Panc1 (cell line): ENCODE measurements at regions not wholly inside any gene's neighbourhood (a gene's known extent, or its start where the extent isn't known, plus 50 kb on each side); places are given as distances from the start of the nearest gene placed in this dataset.

ENCODE experiments used
- ATAC-seq: fragments of 200-7000 bp; cut with Tn5 transposase; 2 replicates; pipeline ENCODE4 v1.9.1; 2020; ENCODE audit warnings: mild to moderate bottlenecking, moderate library complexity
- BruUV-seq: library from RNA; stranded (reverse); fragments of 400-500 nt; replicated peaks from 2 replicates; lab custom pipeline; 2021; lab: Mats Ljungman, UMichigan
- CTCF ChIA-PET: fragments of 300-600 bp; sonication (Branson Sonifier 250); formaldehyde crosslinking; loops from one replicate; lab custom pipeline; 2022; ENCODE audit warnings: antibody characterized with exemption; lab: Charles Lee
- POLR2A ChIA-PET: fragments of 300-600 bp; sonication (Branson Sonifier 250); formaldehyde crosslinking; loops from one replicate; lab custom pipeline; 2022; ENCODE audit warnings: antibody characterized with exemption; lab: Charles Lee
- DNase-seq: peaks from one replicate; pipeline ENCODE4 v3.0.0-alpha.2; 2010; ENCODE audit warnings: low read depth, low spot score
- H3K27ac ChIP-seq: 2 replicates; pipeline ENCODE4 v1.5.1; 2011; ENCODE audit warnings: mild to moderate bottlenecking, low read length, inconsistent platforms
- H3K27me3 ChIP-seq: fragments of 200-500 bp; sonication (Bioruptor generic); 2 replicates; pipeline ENCODE4 v1.6.0; 2014; ENCODE audit warnings: low read length, inconsistent platforms; ENCODE audit not compliant: control insufficient read depth, insufficient read depth
- H3K36me3 ChIP-seq: fragments of 200-500 bp; sonication (Bioruptor generic); 2 replicates; pipeline ENCODE4 v1.5.1; 2014; ENCODE audit warnings: inconsistent platforms, mild to moderate bottlenecking, low read length, moderate library complexity; ENCODE audit not compliant: control insufficient read depth, insufficient read depth
- H3K4me1 ChIP-seq: 2 replicates; pipeline ENCODE4 v1.5.1; 2011; ENCODE audit warnings: inconsistent platforms, mild to moderate bottlenecking, low read length, moderate library complexity; ENCODE audit not compliant: control insufficient read depth, insufficient read depth
- H3K4me3 ChIP-seq, 2 experiments: 2 replicates each; pipeline ENCODE4 v1.5.1; 2011 to 2012; ENCODE audit warnings: low read depth in 2 of 2, low read length in 2 of 2, mild to moderate bottlenecking in 2 of 2, inconsistent platforms in 1 of 2, moderate library complexity in 1 of 2
- H3K9me3 ChIP-seq: fragments of 200-500 bp; sonication (Bioruptor generic); 2 replicates; pipeline ENCODE4 v1.5.1; 2014; ENCODE audit warnings: low read depth, mild to moderate bottlenecking, inconsistent platforms, low read length, moderate library complexity; ENCODE audit not compliant: control insufficient read depth, insufficient read depth
- CTCF ChIP-seq: fragments of 450-650 bp; IDR thresholded peaks from 2 replicates; pipeline ENCODE4 v1.5.1; 2017; ENCODE audit warnings: mild to moderate bottlenecking
- POLR2AphosphoS5 ChIP-seq: IDR thresholded peaks from 2 replicates; pipeline ENCODE4 v1.6.1; 2012; ENCODE audit warnings: mild to moderate bottlenecking, low read depth, low read length, moderate library complexity
- REST ChIP-seq, 2 experiments: IDR thresholded peaks; 2 replicates each; pipeline ENCODE4 v1.6.1; 2011 to 2012; ENCODE audit warnings: low read depth in 2 of 2, control low read depth in 1 of 2, low read length in 1 of 2, mild to moderate bottlenecking in 1 of 2, moderate library complexity in 1 of 2; ENCODE audit not compliant: insufficient read depth in 1 of 2
- SIN3A ChIP-seq: IDR thresholded peaks from 2 replicates; pipeline ENCODE4 v1.6.1; 2012; ENCODE audit warnings: low read depth, mild to moderate bottlenecking, low read length, moderate library complexity, borderline replicate concordance; ENCODE audit not compliant: insufficient read depth
- TCF7L2 ChIP-seq: IDR thresholded peaks from 2 replicates; pipeline ENCODE4 v1.6.1; 2011; ENCODE audit warnings: mild to moderate bottlenecking, low read depth, low read length, inconsistent platforms
- in situ Hi-C: cut with HindIII; loops from 2 replicates; pipeline ENCODE4 v1.10.0; 2016; ENCODE audit warnings: low sequenced_read_pairs, low pct_unique_long_range_greater_than_20kb
- intact Hi-C: fragments of 100-400 bp; cut with micrococcal nuclease; formaldehyde crosslinking; loops from one replicate; pipeline ENCODE4 v1.10.0; 2022; ENCODE audit not compliant: unreplicated experiment

- CTCF ChIA-PET = no interaction called here
- intact Hi-C loops = no loop called here
- no peak overlapping the region for H3K27ac ChIP-seq
- TF ChIP-seq REST (IDR thresholded peaks at IDR 0.05; ENCODE audit: insufficient read depth in 1 of 2, low read depth in 2 of 2, low read length in 1 of 2) = no peak
- no peak for TF ChIP-seq SIN3A
- no peak for TF ChIP-seq CTCF
- TF ChIP-seq TCF7L2 = no peak
- TF ChIP-seq POLR2AphosphoS5 = no peak
- H3K4me1 ChIP-seq = no peaks in the 10 kb centered on the region
- no peak overlapping the region for H3K4me3 ChIP-seq
- no peak for ATAC-seq
- no TSS peak for BruUV-seq
- POLR2A ChIA-PET = no interaction called here
- no peaks in the 10 kb centered on the region for H3K27me3 ChIP-seq
- in situ Hi-C loops = no loop called here
- no peaks in the 10 kb centered on the region for H3K36me3 ChIP-seq
- H3K9me3 ChIP-seq = no peaks in the 10 kb centered on the region
- no peak for DNase-seq
These were observed 466.0 kb upstream of the NR2F2 start for GRCh38 chr15:95864467-95864886.

- no peak for DNase-seq
These were observed 465.2 kb upstream of the NR2F2 start for GRCh38 chr15:95865330-95865739.

More at GRCh38 chr15:95865330-95865739, 465.2 kb upstream of the NR2F2 start:
- Histone ChIP-seq H3K9me3 (no peaks in the 10 kb centered on the region), H3K36me3 (no peaks in the 10 kb centered on the region), H3K4me1 (no peaks in the 10 kb centered on the region), H3K27ac (no peak overlapping the region), H3K4me3 (no peak overlapping the region), H3K27me3 (no peaks in the 10 kb centered on the region)
- TF ChIP-seq CTCF (no peak), REST (IDR thresholded peaks at IDR 0.05; ENCODE audit: insufficient read depth in 1 of 2, low read depth in 2 of 2, low read length in 1 of 2) (no peak), POLR2AphosphoS5 (no peak), SIN3A (no peak), TCF7L2 (no peak)
- ATAC-seq = no peak
- ChIA-PET POLR2A (no interaction called here), CTCF (no interaction called here)
- intact Hi-C loops (no loop called here), in situ Hi-C loops (no loop called here)
- no TSS peak for BruUV-seq
